MV-4-11 (cell line): ENCODE measurements at regions not wholly inside any gene's neighbourhood (a gene's known extent, or its start where the extent isn't known, plus 50 kb on each side); places are given as distances from the start of the nearest gene placed in this dataset.

Experiments used
- DNase-seq: peaks from one replicate; lab custom pipeline; 2025; lab: John Stamatoyannopoulos, UW

DNA sequence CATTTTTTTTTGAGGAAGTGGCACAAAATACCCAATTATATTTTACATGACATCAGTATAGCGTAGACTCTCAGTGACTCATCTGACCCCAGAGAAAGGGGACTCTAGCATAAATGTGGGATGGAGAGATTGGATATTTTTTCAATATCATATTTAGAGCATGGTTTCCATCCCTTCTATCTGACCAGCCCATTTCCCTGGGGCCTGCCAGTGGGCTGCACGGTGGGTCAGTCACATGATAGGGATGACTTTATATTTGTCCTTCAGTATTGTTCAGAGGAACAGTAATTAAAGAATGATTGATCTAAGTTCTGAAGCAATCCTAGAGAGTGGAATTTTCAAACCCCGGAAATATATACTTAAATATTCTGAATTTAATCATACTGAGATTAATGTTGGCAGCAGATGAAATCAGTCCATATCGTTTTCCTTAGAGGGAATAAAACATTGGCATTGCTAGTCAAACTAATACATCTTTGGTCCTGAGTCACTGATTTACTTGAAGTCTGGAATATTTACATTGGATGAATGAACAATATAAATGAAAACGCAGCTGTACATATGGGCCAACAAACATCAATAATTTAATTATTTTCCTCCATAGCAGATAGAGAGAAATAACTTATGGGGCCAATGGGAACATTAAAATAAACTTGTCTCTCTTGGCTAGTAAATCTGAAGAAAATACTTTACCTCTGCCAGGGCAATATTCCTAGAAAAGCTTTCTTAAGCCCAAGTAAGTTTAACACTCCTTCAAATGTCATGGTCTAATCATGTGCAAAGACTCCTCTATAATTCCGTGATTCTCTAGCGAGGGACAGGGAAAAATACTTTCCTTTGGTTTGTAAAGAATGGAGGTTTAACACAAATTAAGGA is 563.6 kb upstream of the PKDCC start:
- DNase-seq, result no peak

GRCh38 chr2:41484858-41485234 is 563.0 kb upstream of the PKDCC start:
- no peak for DNase-seq

- DNase-seq, result no peak
Measured at GRCh38 chr2:41486948-41487347, 560.9 kb upstream of the PKDCC start.

DNA sequence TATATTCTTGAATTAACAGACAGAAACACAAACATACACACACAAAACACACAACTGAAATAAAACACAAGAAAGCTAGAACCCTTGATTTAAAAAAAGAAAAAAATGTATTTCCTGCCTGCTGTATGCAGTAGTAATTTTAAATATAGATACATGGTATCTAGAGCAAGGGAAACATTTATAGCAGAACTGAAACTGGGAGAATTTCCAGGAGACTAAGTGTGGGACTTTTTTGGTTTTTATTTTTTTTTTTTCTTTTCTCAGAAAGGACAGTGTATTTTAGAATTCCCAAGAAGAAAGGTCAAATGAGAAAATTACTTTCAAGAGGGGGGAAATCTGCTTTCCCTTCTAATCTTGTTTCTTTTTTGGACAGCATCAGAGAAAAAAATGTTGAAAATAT is 558.9 kb upstream of the PKDCC start:
- DNase-seq, result peak; percentile 77

- DNase-seq, result peak; percentile 7
Measured at GRCh38 chr2:41489638-41490037, 558.2 kb upstream of the PKDCC start.

DNA sequence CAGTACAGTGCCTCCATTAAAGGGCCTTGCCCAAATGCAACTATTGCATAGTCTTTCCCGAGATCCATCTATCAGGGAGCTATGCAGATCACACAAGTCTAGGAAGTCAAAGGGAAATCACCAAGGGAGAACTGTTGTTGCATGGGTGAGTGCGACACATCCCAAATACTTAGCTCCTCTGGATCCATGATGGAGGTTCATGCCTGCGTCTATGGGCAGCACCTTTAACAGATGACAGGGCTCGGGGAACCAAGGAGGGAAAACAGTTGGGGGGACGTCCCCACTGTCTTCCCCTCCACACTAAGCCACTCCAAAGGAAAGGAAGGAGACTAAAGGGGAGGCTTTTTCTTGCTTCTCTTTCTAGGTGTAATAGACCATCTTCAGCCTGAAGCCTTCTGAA is 552.8 kb upstream of the PKDCC start:
- no peak for DNase-seq

GRCh38 chr2:41496908-41497307 is 550.9 kb upstream of the PKDCC start:
- DNase-seq, result no peak

GRCh38 chr2:41498781-41499180 is 549.0 kb upstream of the PKDCC start:
- DNase-seq, result peak; percentile 81

GRCh38 chr2:41500895-41501294 is 546.9 kb upstream of the PKDCC start:
- no peak for DNase-seq

DNA sequence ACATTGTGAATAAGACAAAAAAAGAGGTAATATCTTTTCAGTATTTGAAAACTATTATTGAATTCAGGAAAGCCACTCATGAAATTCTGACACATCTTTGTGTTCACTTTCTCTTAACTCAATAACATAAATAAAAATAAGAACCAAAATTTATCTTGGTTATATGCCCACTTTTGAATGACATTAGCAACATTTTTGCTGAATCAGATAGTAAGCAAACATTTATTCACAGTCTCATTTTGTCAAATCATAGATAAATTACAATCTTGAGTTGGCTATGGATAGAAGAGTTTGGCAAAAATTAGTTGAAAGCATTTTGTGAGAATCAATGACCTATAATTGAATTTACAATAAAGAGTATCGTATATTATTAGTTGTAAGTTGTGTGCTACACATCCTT is 545.1 kb upstream of the PKDCC start:
- no peak for DNase-seq

- DNase-seq, result no peak
Measured at GRCh38 chr2:41504532-41504931, 543.3 kb upstream of the PKDCC start.

GRCh38 chr2:41510108-41510507 is 537.7 kb upstream of the PKDCC start:
- DNase-seq, result peak; percentile 26

GRCh38 chr2:41521211-41521610 is 526.6 kb upstream of the PKDCC start:
- no peak for DNase-seq

GRCh38 chr2:41527525-41528323 is 520.1 kb upstream of the PKDCC start:
- DNase-seq, result no peak

DNA sequence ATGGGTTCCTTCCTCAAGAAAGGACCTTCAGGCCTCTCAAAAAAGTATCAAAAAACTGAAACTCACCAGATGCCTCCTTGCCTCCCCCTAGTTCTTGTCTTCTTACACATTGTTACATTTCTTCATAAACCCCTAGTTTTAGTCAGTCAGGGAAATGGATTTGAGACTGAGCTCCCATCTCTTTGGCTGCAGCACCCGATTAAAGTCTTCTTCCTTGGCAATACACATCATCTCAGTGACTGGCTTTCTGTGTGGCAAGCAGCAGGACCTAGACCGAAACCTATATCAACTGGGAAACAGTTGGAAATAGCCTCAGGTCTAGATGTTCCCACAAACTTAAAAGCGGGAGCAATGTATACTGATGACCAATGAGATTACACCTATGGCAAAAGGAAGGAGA is 512.2 kb upstream of the PKDCC start:
- DNase-seq, result no peak

DNA sequence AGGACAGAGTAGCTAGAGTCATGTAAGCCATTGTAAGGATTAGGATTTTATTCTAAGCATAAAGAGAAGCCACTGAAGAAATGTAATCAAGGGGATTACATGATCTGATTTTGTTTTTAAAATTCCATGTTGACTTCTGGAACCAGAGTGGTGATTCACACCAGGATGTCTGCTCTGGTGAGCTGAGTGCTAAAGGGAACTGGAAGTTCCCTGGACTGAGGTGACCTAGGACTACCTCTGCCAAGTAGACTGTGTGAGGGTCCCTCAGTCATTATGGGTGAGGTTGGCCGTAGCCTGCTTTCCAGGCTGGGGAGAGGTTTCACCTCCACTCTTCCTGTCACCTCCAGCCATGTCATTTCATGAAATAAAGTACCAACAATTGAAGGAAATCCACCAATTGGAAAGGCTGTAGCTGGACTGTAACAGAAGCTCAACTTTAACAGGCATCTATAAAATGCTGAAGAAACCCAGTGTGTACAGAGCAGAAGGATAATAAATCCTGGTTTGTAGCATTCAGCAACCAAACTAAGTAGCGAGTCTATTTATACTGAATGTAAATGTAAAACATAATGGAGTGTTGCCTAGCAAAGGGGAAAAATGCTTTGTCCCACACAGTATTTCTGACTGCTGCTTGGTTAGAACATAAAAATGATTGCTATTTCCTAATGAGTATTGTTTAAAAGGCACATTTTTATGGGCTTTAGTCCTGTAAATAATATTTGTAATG is 507.4 kb upstream of the PKDCC start:
- no peak for DNase-seq

DNA sequence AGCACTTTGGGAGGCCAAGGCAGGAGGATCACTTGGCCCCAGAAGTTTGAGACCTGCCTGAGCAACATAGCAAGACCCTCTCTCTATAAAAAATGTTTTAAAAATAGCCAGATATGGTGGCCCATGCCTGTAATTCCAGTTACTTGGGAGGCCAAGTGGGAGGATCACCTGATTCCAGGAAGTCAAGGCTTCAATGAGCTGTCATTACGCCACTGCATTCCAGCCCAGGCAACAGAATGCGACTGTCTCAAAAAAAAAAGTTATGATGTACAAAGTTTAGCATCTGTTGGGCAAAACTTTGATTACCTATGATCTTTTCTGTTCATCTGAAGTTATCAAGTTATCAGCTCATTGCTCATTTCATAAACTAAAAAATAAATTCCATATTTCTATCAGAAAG is 504.1 kb upstream of the PKDCC start:
- DNase-seq, result no peak

DNA sequence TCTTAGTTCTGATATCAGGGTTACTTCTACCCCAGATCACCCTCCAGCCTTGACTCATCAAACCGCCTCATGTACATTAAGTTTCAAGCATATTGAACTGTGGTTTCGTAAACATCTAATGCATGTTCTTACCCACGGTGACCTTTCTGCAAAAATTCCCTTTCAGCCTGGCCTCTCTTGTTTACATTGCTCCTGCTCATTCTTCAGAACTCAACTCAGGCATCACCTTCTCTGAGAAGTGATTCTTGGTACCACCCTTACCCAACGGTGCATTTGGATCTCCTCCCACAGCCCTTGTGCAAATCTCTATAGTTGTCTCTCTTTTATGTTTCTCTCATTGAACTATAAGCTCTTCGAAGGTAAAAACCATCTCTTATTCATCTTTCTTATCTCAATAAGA is 503.1 kb upstream of the PKDCC start:
- no peak for DNase-seq

DNA sequence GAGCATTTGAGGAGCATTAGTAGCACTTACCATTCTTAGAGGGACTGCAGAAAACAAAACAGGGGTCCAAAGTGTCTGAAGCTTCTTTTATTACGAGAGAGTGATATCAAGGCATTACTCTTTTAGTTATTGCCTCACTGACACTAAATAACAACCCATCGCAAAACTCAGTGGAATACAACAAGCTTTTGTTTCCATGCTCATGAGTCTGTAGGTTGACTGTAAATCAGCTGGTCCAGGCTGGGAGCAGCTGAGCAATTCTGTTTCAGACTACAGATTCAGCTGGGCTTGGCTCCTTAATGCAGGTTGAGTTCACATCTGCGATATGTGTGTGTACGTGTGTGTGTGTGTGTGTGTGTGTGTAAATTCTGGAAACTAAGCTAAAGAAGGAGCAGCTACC is 501.8 kb upstream of the PKDCC start:
- no peak for DNase-seq

DNA sequence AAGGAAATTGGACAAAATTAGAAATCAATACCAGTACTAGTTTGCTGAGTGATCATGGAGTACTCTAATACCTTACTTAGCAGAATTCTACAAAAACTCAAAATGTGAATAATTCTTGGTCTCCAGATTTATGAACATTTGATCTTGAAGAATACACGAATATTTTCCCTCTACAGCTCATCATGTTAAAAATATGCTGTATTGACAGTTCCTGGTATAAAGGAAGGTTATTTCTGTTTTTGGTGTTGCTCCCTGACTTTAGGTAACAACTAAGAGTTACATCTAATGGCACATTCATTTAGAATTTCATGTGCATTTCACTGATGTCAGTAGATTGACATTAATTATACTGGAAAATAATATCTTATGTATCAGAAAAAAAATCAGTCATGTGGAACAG is 479.2 kb upstream of the PKDCC start:
- no peak for DNase-seq

- DNase-seq, result no peak
Measured at GRCh38 chr2:41572154-41572553, 475.7 kb upstream of the PKDCC start.

DNA sequence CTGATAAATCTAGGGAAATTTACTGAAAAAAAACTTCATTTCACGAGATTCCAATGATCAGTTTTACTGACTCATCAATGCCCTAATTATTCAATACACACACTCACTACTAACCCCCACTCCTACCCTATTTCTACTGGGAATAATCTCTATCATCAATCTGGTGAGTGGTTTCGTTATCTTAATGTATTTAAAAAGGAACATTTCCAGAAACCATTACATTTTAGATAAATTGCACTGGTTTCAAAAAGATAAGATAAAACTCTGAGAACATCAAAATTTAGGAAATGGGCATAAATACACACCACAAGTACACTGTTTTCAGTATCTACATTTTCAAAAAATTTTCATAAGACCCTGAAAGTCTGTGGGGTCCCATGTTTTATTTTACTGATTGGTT is 471.4 kb upstream of the PKDCC start:
- no peak for DNase-seq

GRCh38 chr2:41579806-41580205 is 468.0 kb upstream of the PKDCC start:
- no peak for DNase-seq
